ENCODE measurements at regions not wholly inside any gene's neighbourhood (a gene's known extent, or its start where the extent isn't known, plus 50 kb on each side); places are given as distances from the start of the nearest gene placed in this dataset.

GRCh38 chr2:186919296-186919695, 70.3 kb upstream of the ZSWIM2 start:
- DNase-seq: no peak

- DNase-seq: no peak
These were observed 69.5 kb upstream of the ZSWIM2 start for GRCh38 chr2:186918495-186918894.

- DNase-seq: no peak
These were observed 68.9 kb upstream of the ZSWIM2 start for GRCh38 chr2:186917866-186918265.

DNA sequence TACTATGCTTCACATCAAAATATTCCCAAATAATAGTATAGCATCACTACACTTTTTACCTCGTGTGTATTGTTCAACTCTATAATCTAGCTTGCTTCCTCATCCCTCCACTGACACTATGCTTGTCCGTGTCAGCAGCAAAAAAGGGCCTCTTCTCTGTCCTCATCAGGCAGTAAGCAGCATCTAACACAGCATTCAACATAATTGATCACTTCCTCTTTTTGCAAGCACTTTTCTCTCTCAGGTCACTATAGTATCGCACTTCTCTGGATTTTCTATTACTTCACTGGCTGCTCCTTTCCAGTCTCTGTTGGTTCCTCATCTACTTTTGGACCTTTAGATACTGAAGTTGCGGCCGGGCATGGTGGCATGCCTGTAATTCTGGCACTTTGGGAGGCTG, 64.9 kb upstream of the ZSWIM2 start:
- DNase-seq: no peak

- DNase-seq: no peak
These were observed 64.0 kb upstream of the ZSWIM2 start for GRCh38 chr2:186912979-186913378.

DNA sequence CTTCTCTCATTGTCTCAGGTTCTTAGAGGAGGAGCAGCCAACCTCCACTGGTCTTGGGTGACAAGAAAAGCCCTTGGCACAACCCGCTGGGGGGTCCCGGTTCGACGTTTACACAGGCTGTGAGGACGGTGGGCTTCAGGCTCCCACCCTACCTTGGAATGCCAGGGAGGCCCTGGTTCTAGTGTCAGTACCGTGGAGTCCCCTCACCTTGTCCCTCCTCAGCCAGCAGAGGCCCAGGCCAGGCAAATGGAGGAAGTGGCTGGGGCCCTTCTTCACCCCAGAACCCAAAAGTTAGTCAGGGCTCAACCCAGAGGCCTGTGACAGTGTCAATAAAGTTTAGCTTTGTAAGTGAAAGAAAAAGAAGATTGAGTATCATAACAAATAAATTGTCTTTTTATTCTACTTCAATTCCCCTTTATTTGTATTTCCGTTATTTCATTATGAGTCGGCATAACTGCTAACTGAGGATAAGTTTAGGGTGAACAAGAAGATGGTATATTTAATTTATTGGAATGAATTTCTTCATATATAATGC, 62.6 kb upstream of the ZSWIM2 start:
- no peak for DNase-seq

DNA sequence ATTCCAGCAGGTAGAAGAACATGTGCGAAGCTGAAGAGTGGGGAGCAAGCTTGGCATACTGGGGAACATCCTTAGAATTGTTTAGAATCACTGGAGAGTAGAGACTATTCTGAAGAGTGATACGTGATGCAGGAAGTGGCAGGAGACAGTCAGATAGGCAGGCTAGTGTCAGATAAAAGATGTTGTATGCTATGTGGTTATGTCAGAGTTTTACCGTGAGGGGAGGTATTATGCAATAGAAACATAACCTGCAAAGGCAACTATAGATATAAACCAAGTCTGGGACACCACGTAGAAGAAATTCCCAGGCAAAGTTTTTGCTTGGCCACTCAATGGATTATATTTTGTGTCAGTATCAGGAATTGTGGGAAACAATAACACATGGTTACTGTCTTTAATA, 62.0 kb upstream of the ZSWIM2 start:
- no peak for DNase-seq

DNA sequence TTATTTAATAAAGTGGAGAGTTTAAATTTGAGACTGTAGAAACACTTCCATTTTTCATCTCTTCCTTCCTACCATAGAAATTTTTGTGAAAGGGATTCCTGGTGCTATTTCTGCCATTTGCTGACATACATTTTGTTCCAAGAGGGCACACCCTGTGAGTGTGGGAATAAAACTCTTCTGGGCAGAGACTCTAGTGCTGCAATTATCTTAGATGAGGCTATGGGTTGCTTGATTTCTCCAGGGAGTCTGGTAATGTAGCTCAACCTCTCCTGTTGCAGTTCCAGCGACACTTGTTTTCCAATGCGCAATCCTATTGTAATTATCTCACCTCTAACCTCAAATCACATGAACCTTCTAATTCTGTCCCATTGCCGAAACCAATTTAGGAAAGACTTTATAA, 60.1 kb upstream of the ZSWIM2 start:
- DNase-seq: no peak

DNA sequence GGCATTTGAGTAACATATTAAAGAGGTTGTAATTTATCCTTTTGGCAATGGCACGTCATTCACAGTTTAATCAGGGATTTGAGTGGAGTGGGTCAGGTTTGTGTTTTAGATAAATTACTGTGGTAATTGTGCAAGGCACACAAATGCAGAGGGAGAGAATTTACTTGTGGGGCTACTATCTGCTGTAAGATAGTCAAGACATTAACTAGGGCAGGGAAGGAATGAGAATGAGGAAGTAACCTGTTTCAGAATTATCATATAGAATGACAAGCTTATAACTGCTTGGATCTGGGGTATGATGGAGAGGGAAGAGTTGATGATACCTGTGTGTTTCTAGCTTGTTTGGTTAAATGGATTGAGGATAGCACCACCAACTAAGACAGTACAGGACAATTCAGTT, 58.9 kb upstream of the ZSWIM2 start:
- DNase-seq: no peak

DNA sequence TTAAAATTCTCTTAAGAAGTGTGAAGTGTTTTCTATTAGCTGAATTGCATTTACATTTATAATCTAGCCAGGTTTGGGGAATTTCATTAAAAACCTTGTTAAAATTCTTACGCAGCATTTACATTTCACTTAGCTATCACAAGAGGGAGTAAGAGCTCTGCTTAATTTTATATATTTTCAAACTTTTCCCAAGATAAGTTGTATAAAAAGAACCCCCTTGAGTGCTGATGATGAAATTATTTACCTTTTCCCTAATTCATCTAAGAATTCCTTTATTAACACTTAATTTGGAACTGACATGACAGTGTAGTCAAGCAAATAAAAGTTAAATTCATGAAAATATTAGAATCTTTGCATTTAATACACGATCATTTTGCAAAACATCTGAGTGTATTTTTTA, 54.2 kb upstream of the ZSWIM2 start:
- peak in 1 of 3 experiments; percentile 22 for DNase-seq
